Hepatocyte (in vitro differentiated cells): ENCODE measurements at regions not wholly inside any gene's neighbourhood (a gene's known extent, or its start where the extent isn't known, plus 50 kb on each side); places are given as distances from the start of the nearest gene placed in this dataset.

Experiments used
- DNase-seq: peaks from one replicate; pipeline ENCODE4 v3.0.0-alpha.2; 2016; ENCODE audit warnings: low spot score
- H2AFZ ChIP-seq: fragments of 200-600 bp; sonication (generic); 2 replicates; pipeline ENCODE4 v1.6.0; 2016; ENCODE audit warnings: antibody characterized with exemption, mild to moderate bottlenecking
- H3K27ac ChIP-seq: fragments of 200-600 bp; sonication (generic); 2 replicates; pipeline ENCODE4 v1.5.1; 2016; ENCODE audit warnings: mild to moderate bottlenecking
- H3K27me3 ChIP-seq: fragments of 200-600 bp; sonication (generic); 2 replicates; pipeline ENCODE4 v1.6.1; 2016
- H3K36me3 ChIP-seq: fragments of 200-600 bp; sonication (generic); replicated peaks from 2 replicates; pipeline ENCODE4 v1.5.1; 2016; ENCODE audit warnings: low read depth; ENCODE audit not compliant: insufficient read depth
- H3K4me1 ChIP-seq: fragments of 200-600 bp; sonication (generic); 2 replicates; pipeline ENCODE4 v1.5.1; 2016; ENCODE audit warnings: mild to moderate bottlenecking, moderate library complexity; ENCODE audit not compliant: insufficient read depth
- H3K4me2 ChIP-seq: fragments of 200-600 bp; sonication (generic); 2 replicates; pipeline ENCODE4 v1.6.0; 2016
- H3K4me3 ChIP-seq: fragments of 200-600 bp; sonication (generic); 2 replicates; pipeline ENCODE4 v1.5.1; 2016; ENCODE audit warnings: mild to moderate bottlenecking
- H3K79me2 ChIP-seq: fragments of 200-600 bp; sonication (generic); 2 replicates; pipeline ENCODE4 v1.6.0; 2017; ENCODE audit warnings: mild to moderate bottlenecking
- H3K9me2 ChIP-seq: fragments of 200-600 bp; sonication (generic); replicated peaks from 2 replicates; pipeline ENCODE4 v1.6.0; 2017; ENCODE audit warnings: mild to moderate bottlenecking; ENCODE audit not compliant: insufficient read depth
- H3K9me3 ChIP-seq: fragments of 200-600 bp; sonication (generic); 2 replicates; pipeline ENCODE4 v1.5.1; 2016; ENCODE audit warnings: low read depth, mild to moderate bottlenecking
- H4K20me1 ChIP-seq: fragments of 200-600 bp; sonication (generic); 2 replicates; pipeline ENCODE4 v1.6.0; 2016; ENCODE audit warnings: mild to moderate bottlenecking; ENCODE audit not compliant: insufficient read depth, poor library complexity, severe bottlenecking
- CTCF ChIP-seq: fragments of 200-600 bp; sonication (generic); IDR thresholded peaks from 2 replicates; pipeline ENCODE4 v1.5.1; 2016; ENCODE audit warnings: antibody characterized with exemption, mild to moderate bottlenecking; ENCODE audit not compliant: poor library complexity
- EZH2 ChIP-seq: fragments of 200-600 bp; sonication (generic); IDR thresholded peaks from 2 replicates; pipeline ENCODE4 v1.6.1; 2016; ENCODE audit warnings: antibody characterized with exemption, mild to moderate bottlenecking, borderline replicate concordance
- EZH2phosphoT487 ChIP-seq: fragments of 200-600 bp; sonication (generic); IDR thresholded peaks from one replicate; pipeline ENCODE4 v1.6.1; 2018; ENCODE audit warnings: antibody characterized with exemption, mild to moderate bottlenecking, low read depth, moderate library complexity; ENCODE audit not compliant: unreplicated experiment, severe bottlenecking
- WGBS: methylation state at CpG from one replicate; pipeline ENCODE4 v1.1.6; 2016; ENCODE audit warnings: low lambda C conversion rate; ENCODE audit errors: missing lambda C conversion rate; 5-methylcytosine and 5-hydroxymethylcytosine counted together

GRCh38 chr2:142332196-142332595 is 201.4 kb upstream of the LRP1B start:
- H3K27me3 ChIP-seq: no peaks in the 10 kb centered on the region
- H3K4me3 ChIP-seq: no peak overlapping the region
- WGBS: 66% methylated on average over 2 of the region's 2 CpGs
- TF ChIP-seq EZH2phosphoT487 (no peak), EZH2 (no peak), CTCF (no peak)
- DNase-seq: no peak
- H3K9me2 ChIP-seq: no peaks in the 10 kb centered on the region
- no peaks in the 10 kb centered on the region for H3K9me3 ChIP-seq
- H3K4me2 ChIP-seq: no peak overlapping the region
- H2AFZ ChIP-seq: no peak overlapping the region
- no peak overlapping the region for H3K27ac ChIP-seq
- no peaks in the 10 kb centered on the region for H3K4me1 ChIP-seq
- H3K36me3 ChIP-seq: no peaks in the 10 kb centered on the region
- H4K20me1 ChIP-seq: no peaks in the 10 kb centered on the region
- no peaks in the 10 kb centered on the region for H3K79me2 ChIP-seq

GRCh38 chr2:142330458-142330857 is 199.6 kb upstream of the LRP1B start:
- DNase-seq: no peak
- H3K4me2 ChIP-seq: no peak overlapping the region
- no peaks in the 10 kb centered on the region for H3K79me2 ChIP-seq
- no peaks in the 10 kb centered on the region for H4K20me1 ChIP-seq
- no peak overlapping the region for H2AFZ ChIP-seq
- H3K27ac ChIP-seq: no peak overlapping the region
- WGBS: 95% methylated on average over 1 of the region's 1 CpG
- H3K4me3 ChIP-seq: no peak overlapping the region
- H3K9me2 ChIP-seq: no peaks in the 10 kb centered on the region
- TF ChIP-seq CTCF (no peak), EZH2phosphoT487 (no peak), EZH2 (no peak)
- H3K4me1 ChIP-seq: no peaks in the 10 kb centered on the region
- no peaks in the 10 kb centered on the region for H3K9me3 ChIP-seq
- H3K36me3 ChIP-seq: no peaks in the 10 kb centered on the region
- H3K27me3 ChIP-seq: no peaks in the 10 kb centered on the region

GRCh38 chr2:142325870-142326269 is 195.1 kb upstream of the LRP1B start:
- no peaks in the 10 kb centered on the region for H3K27me3 ChIP-seq
- H3K9me2 ChIP-seq: no peaks in the 10 kb centered on the region
- H3K27ac ChIP-seq: no peak overlapping the region
- TF ChIP-seq EZH2 (no peak), CTCF (no peak), EZH2phosphoT487 (no peak)
- H3K4me1 ChIP-seq: no peaks in the 10 kb centered on the region
- no peaks in the 10 kb centered on the region for H4K20me1 ChIP-seq
- no peak overlapping the region for H2AFZ ChIP-seq
- H3K36me3 ChIP-seq: no peaks in the 10 kb centered on the region
- H3K9me3 ChIP-seq: no peaks in the 10 kb centered on the region
- no peaks in the 10 kb centered on the region for H3K79me2 ChIP-seq
- no peak overlapping the region for H3K4me2 ChIP-seq
- no peak overlapping the region for H3K4me3 ChIP-seq
- no peak for DNase-seq

- Histone ChIP-seq H3K4me2 (no peak overlapping the region), H2AFZ (no peak overlapping the region), H3K36me3 (no peaks in the 10 kb centered on the region), H3K27me3 (no peaks in the 10 kb centered on the region), H3K79me2 (no peaks in the 10 kb centered on the region), H3K4me1 (no peaks in the 10 kb centered on the region), H3K27ac (no peak overlapping the region), H3K4me3 (no peak overlapping the region), H3K9me2 (no peaks in the 10 kb centered on the region), H3K9me3 (no peaks in the 10 kb centered on the region), H4K20me1 (no peaks in the 10 kb centered on the region)
- WGBS: 57% methylated on average over 1 of the region's 1 CpG
- no peak for DNase-seq
- TF ChIP-seq CTCF: no peak
- no peak for TF ChIP-seq EZH2
Observed at GRCh38 chr2:142323206-142323605, 192.4 kb upstream of the LRP1B start.
